Loucy (cell line): ENCODE measurements at regions not wholly inside any gene's neighbourhood (a gene's known extent, or its start where the extent isn't known, plus 50 kb on each side); places are given as distances from the start of the nearest gene placed in this dataset.

Source experiments
- CTCF ChIP-seq: fragments of 200-600 bp; sonication (generic); conservative IDR thresholded peaks from 2 replicates; pipeline ENCODE4 v1.5.1; 2014; ENCODE audit warnings: mild to moderate bottlenecking, antibody characterized with exemption, low read length
- EZH2phosphoT487 ChIP-seq: fragments of 200-600 bp; IDR thresholded peaks from 2 replicates; pipeline ENCODE4 v1.6.1; 2018; ENCODE audit warnings: antibody characterized with exemption, mild to moderate bottlenecking, moderate library complexity, borderline replicate concordance

GRCh38 chr4:129514852-129515251 is 418.9 kb downstream of the C4orf33 start:
- no peak for TF ChIP-seq CTCF
- no peak for TF ChIP-seq EZH2phosphoT487
